HPDE6-E6E7 (cell line): ENCODE measurements at regions not wholly inside any gene's neighbourhood (a gene's known extent, or its start where the extent isn't known, plus 50 kb on each side); places are given as distances from the start of the nearest gene placed in this dataset.

Source experiments
- DNase-seq: peaks from one replicate; pipeline ENCODE4 v3.0.0; 2011; ENCODE audit warnings: missing footprints; ENCODE audit errors: extremely low spot score

GRCh38 chr16:61596655-61597054 is 439.6 kb downstream of the CDH8 start:
- DNase-seq: no peak

GRCh38 chr16:61595605-61596004 is 440.6 kb downstream of the CDH8 start:
- no peak for DNase-seq

- DNase-seq: no peak
These were observed 445.7 kb downstream of the CDH8 start for GRCh38 chr16:61590577-61590976.

GRCh38 chr16:61587526-61587925 is 448.7 kb downstream of the CDH8 start:
- no peak for DNase-seq

- DNase-seq: no peak
These were observed 454.7 kb downstream of the CDH8 start for GRCh38 chr16:61581417-61582046.

- DNase-seq: no peak
These were observed 455.7 kb downstream of the CDH8 start for GRCh38 chr16:61580579-61580978.

GRCh38 chr16:61579195-61579594 is 457.0 kb downstream of the CDH8 start:
- no peak for DNase-seq

- DNase-seq: no peak
These were observed 459.8 kb downstream of the CDH8 start for GRCh38 chr16:61576476-61576875.

- DNase-seq: no peak
These were observed 460.6 kb downstream of the CDH8 start for GRCh38 chr16:61575617-61576016.

- no peak for DNase-seq
These were observed 467.2 kb downstream of the CDH8 start for GRCh38 chr16:61569028-61569427.

GRCh38 chr16:61564716-61565115 is 471.5 kb downstream of the CDH8 start:
- no peak for DNase-seq

GRCh38 chr16:61555718-61556441 is 480.4 kb downstream of the CDH8 start:
- no peak for DNase-seq

- DNase-seq: no peak
These were observed 486.9 kb downstream of the CDH8 start for GRCh38 chr16:61549327-61549726.

GRCh38 chr16:61547626-61548025 is 488.6 kb downstream of the CDH8 start:
- no peak for DNase-seq

GRCh38 chr16:61544165-61544564 is 492.1 kb downstream of the CDH8 start:
- DNase-seq: no peak

GRCh38 chr16:61540216-61540615 is 496.0 kb downstream of the CDH8 start:
- no peak for DNase-seq

- DNase-seq: no peak
These were observed 505.5 kb downstream of the CDH8 start for GRCh38 chr16:61530697-61531096.

- DNase-seq: no peak
These were observed 535.4 kb downstream of the CDH8 start for GRCh38 chr16:61500851-61501250.

- no peak for DNase-seq
These were observed 556.0 kb downstream of the CDH8 start for GRCh38 chr16:61480250-61480649.

GRCh38 chr16:61471737-61472136 is 564.5 kb downstream of the CDH8 start:
- no peak for DNase-seq

GRCh38 chr16:61471023-61471422 is 565.2 kb downstream of the CDH8 start:
- DNase-seq: no peak

GRCh38 chr16:61465285-61465684 is 571.0 kb downstream of the CDH8 start:
- no peak for DNase-seq

- DNase-seq: no peak
These were observed 576.2 kb downstream of the CDH8 start for GRCh38 chr16:61460020-61460419.

- DNase-seq: no peak
These were observed 600.9 kb downstream of the CDH8 start for GRCh38 chr16:61435346-61435745.
